Neural progenitor cell (in vitro differentiated cells): ENCODE measurements at regions not wholly inside any gene's neighbourhood (a gene's known extent, or its start where the extent isn't known, plus 50 kb on each side); places are given as distances from the start of the nearest gene placed in this dataset.

Experiments used
- CTCF ChIP-seq: fragments of 200-600 bp; sonication (generic); IDR thresholded peaks from 2 replicates; pipeline ENCODE4 v1.5.1; 2017; ENCODE audit warnings: antibody characterized with exemption, mild to moderate bottlenecking
- EZH2 ChIP-seq: fragments of 200-600 bp; sonication (generic); IDR thresholded peaks from 2 replicates; pipeline ENCODE4 v1.6.1; 2017; ENCODE audit warnings: antibody characterized with exemption, mild to moderate bottlenecking, moderate library complexity
- EZH2phosphoT487 ChIP-seq: fragments of 200-600 bp; sonication (generic); IDR thresholded peaks from 2 replicates; pipeline ENCODE4 v1.6.1; 2017; ENCODE audit warnings: antibody characterized with exemption

- no peak for TF ChIP-seq CTCF
- no peak for TF ChIP-seq EZH2
- no peak for TF ChIP-seq EZH2phosphoT487
Measured at GRCh38 chr1:157274698-157275534, 136.7 kb upstream of the ETV3 start.
